Breast epithelium (tissue), 4 donors: ENCODE measurements at regions not wholly inside any gene's neighbourhood (a gene's known extent, or its start where the extent isn't known, plus 50 kb on each side); places are given as distances from the start of the nearest gene placed in this dataset.
"Not testable (repeated sequence)": the region's sequence is repeated elsewhere in the genome, so short reads cannot be mapped to it uniquely, and the experiment has no call there.

Source experiments
- DNase-seq, 2 donors: peaks; one replicate each; pipeline ENCODE4 v3.0.0-alpha.2; 2019; ENCODE audit warnings: low spot score in 2 of 2
- H3K27ac ChIP-seq, 2 donors: fragments of 200-600 bp; sonication (generic) in 1 of 2; one replicate each; pipeline ENCODE4 v1.5.1; 2016 to 2019; ENCODE audit warnings: mild to moderate bottlenecking in 1 of 2
- H3K27me3 ChIP-seq, 2 donors: fragments of 200-600 bp; sonication (generic) in 1 of 2; one replicate each; pipeline versions ENCODE4 v1.5.1 to v1.6.0; 2017 to 2019; ENCODE audit warnings: control low read depth in 1 of 2, mild to moderate bottlenecking in 1 of 2
- H3K36me3 ChIP-seq: fragments of 200-600 bp; one replicate; pipeline ENCODE4 v1.5.1; 2019
- H3K4me1 ChIP-seq, 2 donors: fragments of 200-600 bp; sonication (generic); one replicate each; pipeline ENCODE4 v1.5.1; 2016 to 2019; ENCODE audit warnings: control low read depth in 1 of 2
- H3K4me3 ChIP-seq, 3 donors: fragments of 200-600 bp; sonication (generic); 1 replicate in 2 of 3; 2 replicates in 1 of 3; pipeline ENCODE4 v1.5.1; 2016 to 2019; ENCODE audit warnings: mild to moderate bottlenecking in 3 of 3, moderate library complexity in 2 of 3
- H3K9me3 ChIP-seq, 2 donors: fragments of 200-600 bp; sonication (generic) in 1 of 2; one replicate each; pipeline ENCODE4 v1.5.1; 2016 to 2019; ENCODE audit warnings: control low read depth in 1 of 2
- POLR2A ChIP-seq: fragments of 450-650 bp; IDR thresholded peaks from one replicate; pipeline ENCODE4 v1.6.1; 2016; ENCODE audit warnings: antibody characterized with exemption, mild to moderate bottlenecking, moderate library complexity
- POLR2AphosphoS5 ChIP-seq, 3 donors: sonication (generic); formaldehyde crosslinking; IDR thresholded peaks; one replicate each; pipeline ENCODE4 v1.6.1; 2017; ENCODE audit warnings: antibody characterized with exemption in 3 of 3
- intact Hi-C: fragments of 100-400 bp; cut with DNase I; formaldehyde crosslinking; loops from one replicate; pipeline ENCODE4 v1.15.1; 2023; ENCODE audit warnings: low total_unique reads
- TF ChIP-seq, protein P1 (sequence below), 3 donors: fragments of 450-650 bp; IDR thresholded peaks; one replicate each; pipeline ENCODE4 v1.5.1; 2016 to 2017; ENCODE audit warnings: antibody characterized with exemption in 3 of 3, mild to moderate bottlenecking in 3 of 3, moderate library complexity in 3 of 3

DNA sequence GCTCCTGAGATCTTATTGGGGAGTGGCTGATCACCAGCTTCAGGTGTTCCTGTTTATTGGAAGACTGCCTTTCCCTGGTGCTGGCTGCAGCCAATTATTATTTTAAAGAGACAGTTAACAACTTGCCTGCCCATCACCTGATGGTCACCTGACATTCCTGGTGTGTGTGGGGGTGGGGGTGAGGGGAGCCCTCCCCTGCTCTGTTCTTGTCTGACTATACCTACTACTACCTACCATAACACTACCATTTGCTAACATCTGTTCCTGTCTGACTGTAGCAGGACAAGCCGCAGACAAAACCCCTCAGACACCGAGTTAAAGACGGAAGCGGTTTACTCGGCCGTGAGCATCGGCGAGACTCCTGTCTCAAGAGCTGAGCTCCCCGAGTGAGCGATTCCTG, 54.9 kb upstream of the NBPF3 start:
- Histone ChIP-seq H3K4me3 (no peak overlapping the region), H3K27ac (no peak overlapping the region), H3K27me3 (no peaks in the 10 kb centered on the region), H3K4me1 (no peaks in the 10 kb centered on the region), H3K9me3 (peaks cover 0 to 3% of the 10 kb centered on the region in 2 donors), H3K36me3 (no peaks in the 10 kb centered on the region)
- intact Hi-C loops = no loop called here
- TF ChIP-seq POLR2AphosphoS5 (IDR thresholded peaks at IDR 0.05) (no peak), POLR2A (no peak)
- TF ChIP-seq, protein P1, sequence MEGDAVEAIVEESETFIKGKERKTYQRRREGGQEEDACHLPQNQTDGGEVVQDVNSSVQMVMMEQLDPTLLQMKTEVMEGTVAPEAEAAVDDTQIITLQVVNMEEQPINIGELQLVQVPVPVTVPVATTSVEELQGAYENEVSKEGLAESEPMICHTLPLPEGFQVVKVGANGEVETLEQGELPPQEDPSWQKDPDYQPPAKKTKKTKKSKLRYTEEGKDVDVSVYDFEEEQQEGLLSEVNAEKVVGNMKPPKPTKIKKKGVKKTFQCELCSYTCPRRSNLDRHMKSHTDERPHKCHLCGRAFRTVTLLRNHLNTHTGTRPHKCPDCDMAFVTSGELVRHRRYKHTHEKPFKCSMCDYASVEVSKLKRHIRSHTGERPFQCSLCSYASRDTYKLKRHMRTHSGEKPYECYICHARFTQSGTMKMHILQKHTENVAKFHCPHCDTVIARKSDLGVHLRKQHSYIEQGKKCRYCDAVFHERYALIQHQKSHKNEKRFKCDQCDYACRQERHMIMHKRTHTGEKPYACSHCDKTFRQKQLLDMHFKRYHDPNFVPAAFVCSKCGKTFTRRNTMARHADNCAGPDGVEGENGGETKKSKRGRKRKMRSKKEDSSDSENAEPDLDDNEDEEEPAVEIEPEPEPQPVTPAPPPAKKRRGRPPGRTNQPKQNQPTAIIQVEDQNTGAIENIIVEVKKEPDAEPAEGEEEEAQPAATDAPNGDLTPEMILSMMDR (IDR thresholded peaks at IDR 0.05) = no peak
- no peak for DNase-seq

DNA sequence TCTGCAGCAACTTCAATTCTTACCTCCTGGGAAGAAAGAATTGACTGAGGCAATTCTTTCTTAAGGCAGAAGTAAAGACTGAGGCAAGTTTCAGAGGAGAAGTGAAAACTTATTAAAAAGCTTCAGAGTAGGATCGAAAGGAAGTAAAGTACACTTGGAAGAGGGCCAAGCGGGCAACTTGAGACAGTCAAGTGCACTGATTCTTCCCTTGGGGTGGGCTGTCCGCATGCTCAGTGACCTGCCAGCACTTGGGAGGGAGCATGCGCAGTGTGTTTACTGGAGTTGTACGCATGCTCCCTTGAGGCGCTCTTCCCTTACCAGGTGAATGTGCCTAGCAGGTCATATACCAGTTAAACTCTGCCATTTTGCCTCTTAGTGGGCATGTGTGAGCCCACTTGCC, 55.3 kb upstream of the NBPF3 start:
- Histone ChIP-seq H3K27ac (no peak overlapping the region), H3K36me3 (no peaks in the 10 kb centered on the region), H3K4me3 (no peak overlapping the region), H3K4me1 (no peaks in the 10 kb centered on the region), H3K27me3 (no peaks in the 10 kb centered on the region), H3K9me3 (peaks cover 0 to 4% of the 10 kb centered on the region in 2 donors)
- TF ChIP-seq, protein P1 (IDR thresholded peaks at IDR 0.05) = no peak
- TF ChIP-seq POLR2A = no peak
- no peak for TF ChIP-seq POLR2AphosphoS5 (IDR thresholded peaks at IDR 0.05)
- intact Hi-C loops = no loop called here
- DNase-seq = no peak

DNA sequence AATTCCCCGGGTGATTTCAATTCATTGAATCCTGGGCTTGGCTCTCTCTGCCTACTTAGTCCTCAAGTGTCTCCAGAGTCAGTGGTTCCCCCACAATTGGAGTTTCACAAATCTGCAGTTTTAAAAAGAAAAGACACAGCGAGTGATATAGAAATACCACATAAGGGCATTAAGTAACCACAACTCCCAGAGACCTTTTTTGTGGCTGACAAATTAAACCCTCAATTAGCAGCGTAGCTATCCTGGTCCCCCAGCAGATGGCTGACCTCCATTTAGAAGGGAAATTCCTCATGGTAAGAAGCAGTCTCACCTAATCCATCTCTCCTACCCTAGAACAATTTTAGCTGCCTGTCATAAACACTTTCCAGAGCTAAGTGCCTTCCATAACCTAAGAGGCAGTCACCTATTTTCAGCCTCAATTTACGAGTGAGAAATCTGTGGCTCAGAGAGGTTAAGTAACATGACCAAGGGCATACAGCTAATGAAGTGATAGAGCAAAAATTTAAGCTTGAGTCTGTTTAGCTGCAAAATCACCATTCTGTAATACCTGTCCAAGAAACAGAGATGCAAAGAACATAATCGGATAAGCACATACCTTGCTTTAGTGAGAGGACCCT, 56.0 kb upstream of the NBPF3 start:
- no peaks in the 10 kb centered on the region for H3K4me1 ChIP-seq
- no peak for DNase-seq
- peaks cover 0 to 4% of the 10 kb centered on the region in 2 donors for H3K9me3 ChIP-seq
- intact Hi-C loops = no loop called here
- no peak overlapping the region for H3K4me3 ChIP-seq
- no peak for TF ChIP-seq POLR2A
- no peak for TF ChIP-seq POLR2AphosphoS5 (IDR thresholded peaks at IDR 0.05)
- TF ChIP-seq, protein P1 (IDR thresholded peaks at IDR 0.05) = no peak
- no peaks in the 10 kb centered on the region for H3K27me3 ChIP-seq
- H3K27ac ChIP-seq = no peak overlapping the region
- H3K36me3 ChIP-seq = no peaks in the 10 kb centered on the region

DNA sequence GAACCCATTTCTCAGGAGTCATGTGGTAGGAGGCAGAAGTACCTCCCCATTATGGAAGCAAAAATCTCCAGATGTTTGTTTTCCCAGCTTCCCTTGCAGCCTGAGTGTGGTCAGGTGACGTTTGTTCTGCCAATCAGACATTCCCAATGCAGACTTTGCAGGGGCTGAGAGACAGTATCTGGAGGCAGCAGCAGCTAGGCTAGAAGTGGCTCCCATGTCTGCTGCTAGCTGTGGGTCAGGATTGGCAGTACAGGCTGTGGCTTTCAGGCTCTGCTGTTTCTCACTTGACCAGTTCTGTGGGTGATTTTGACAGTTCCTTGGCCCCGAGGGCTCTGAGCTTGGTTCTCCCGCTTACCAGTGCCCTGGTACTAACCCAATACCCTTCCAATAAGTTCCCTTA, 58.6 kb upstream of the NBPF3 start:
- H3K27me3 ChIP-seq = no peaks in the 10 kb centered on the region
- peaks cover 0 to 4% of the 10 kb centered on the region in 2 donors for H3K9me3 ChIP-seq
- no peak for TF ChIP-seq POLR2AphosphoS5 (IDR thresholded peaks at IDR 0.05)
- TF ChIP-seq POLR2A = no peak
- TF ChIP-seq, protein P1 (IDR thresholded peaks at IDR 0.05) = no peak
- no peaks in the 10 kb centered on the region for H3K36me3 ChIP-seq
- H3K4me1 ChIP-seq = no peaks in the 10 kb centered on the region
- intact Hi-C loops = no loop called here
- H3K4me3 ChIP-seq = no peak overlapping the region
- peak in 1 of 2 donors; percentile 30 for DNase-seq
- no peak overlapping the region for H3K27ac ChIP-seq

DNA sequence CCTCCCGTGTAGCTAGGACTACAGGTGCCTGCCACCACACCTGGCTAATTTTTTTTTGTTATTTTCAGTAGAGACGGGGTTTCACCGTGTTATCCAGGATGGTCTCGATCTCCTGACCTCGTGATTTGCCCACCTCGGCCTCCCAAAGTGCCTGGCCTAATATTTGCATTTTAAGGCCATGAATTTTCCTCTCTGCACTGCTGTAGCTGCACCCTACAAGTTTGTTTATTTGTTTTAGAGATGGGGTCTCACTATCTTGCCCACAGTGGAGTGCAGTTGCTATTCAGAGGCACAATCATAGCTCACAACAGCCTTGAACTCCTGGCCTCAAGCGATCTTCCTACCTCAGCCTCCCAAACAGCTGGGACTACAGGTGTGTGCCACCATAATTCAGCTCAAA, 59.8 kb upstream of the NBPF3 start:
- intact Hi-C loops, DNase-seq, H3K36me3 ChIP-seq, H3K4me3 ChIP-seq, H3K27ac ChIP-seq, H3K4me1 ChIP-seq, H3K27me3 ChIP-seq, H3K9me3 ChIP-seq: not testable (repeated sequence)

DNA sequence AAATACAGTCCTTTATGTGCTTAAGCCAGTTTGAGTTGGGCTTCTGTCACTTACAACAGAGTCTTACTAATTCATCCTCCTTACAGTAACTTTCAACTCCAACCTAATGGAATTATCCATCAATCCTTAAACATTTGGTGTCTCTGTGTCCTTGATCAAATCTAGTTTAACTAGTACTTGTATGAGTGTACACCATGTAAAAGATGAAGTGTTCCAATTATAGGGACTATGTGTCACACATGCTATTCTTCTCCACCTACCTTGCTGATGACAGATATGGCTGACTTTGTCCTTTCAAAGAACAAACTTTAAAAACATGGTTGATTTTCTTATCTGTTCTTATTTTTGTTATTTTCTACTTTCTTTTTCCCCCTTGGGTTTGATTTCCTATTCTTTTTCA, 60.4 kb upstream of the NBPF3 start:
- no peaks in the 10 kb centered on the region for H3K27me3 ChIP-seq
- intact Hi-C loops = no loop called here

More for the DNA sequence above, 60.4 kb upstream of the NBPF3 start:
- no peak for DNase-seq
- H3K4me3 ChIP-seq = no peak overlapping the region
- peaks cover 0 to 4% of the 10 kb centered on the region in 2 donors for H3K9me3 ChIP-seq
- H3K4me1 ChIP-seq = no peaks in the 10 kb centered on the region
- TF ChIP-seq POLR2AphosphoS5 (IDR thresholded peaks at IDR 0.05) = no peak
- TF ChIP-seq, protein P1 (IDR thresholded peaks at IDR 0.05) = no peak
- TF ChIP-seq POLR2A = no peak
- H3K36me3 ChIP-seq = no peaks in the 10 kb centered on the region
- H3K27ac ChIP-seq = no peak overlapping the region
